ENCODE measurements at regions not wholly inside any gene's neighbourhood (a gene's known extent, or its start where the extent isn't known, plus 50 kb on each side); places are given as distances from the start of the nearest gene placed in this dataset.
A peak's percentile ranks its signal among the peaks of the same experiment; 100 is the strongest.

DNA sequence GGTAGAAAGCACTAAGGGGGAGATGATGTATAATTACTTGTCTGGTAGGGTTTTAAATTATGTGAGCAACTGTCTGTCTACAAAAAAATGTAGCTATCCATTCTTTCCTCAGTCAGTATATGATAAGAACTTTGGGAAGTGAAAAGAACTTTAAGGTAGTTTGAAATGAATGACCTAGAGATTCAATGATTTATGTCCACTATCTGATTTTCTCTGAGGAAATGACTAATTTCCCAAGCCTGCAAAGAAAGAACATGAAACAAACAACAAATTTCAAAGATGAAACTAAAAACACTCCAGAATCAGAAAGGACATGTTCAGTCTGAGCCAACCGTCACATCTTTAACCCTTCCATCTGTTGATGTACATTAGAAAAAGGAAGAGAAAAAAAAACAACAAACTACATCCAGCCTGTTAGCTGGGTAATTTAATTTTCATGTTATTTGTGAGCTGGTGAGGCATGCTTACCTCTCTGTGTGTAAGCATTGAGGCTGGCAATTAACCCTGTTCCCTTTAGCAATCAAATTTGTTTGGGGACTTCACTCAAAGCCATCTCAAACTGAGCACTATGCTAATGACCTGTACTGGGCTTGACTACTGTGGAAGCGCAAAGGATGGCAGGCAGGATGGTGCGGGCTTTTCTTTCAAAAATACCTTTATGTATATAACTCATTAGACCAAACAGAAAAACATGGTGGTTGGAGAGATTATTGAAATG is 220.1 kb downstream of the TUSC7 start:
- DNase-seq, result no peak

DNA sequence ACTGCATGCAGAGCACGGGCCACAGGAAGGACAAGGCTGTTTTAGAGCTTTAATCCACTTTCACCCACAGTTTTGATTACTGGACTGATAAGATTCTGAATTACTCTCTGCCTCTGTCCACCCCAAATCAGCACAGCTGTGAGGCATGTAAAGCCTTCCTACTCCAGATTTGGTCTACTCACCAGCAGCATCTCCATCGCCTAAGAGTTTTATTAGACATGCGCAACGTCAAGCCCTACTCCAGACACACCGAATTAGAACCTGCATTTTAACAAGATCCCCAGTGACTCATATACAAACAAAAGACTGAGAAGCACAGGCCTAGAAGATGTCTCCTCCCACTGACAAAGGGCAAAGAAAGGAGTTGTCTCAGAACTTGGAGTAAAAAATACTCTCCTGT is 221.2 kb downstream of the TUSC7 start:
- no peak for DNase-seq

DNA sequence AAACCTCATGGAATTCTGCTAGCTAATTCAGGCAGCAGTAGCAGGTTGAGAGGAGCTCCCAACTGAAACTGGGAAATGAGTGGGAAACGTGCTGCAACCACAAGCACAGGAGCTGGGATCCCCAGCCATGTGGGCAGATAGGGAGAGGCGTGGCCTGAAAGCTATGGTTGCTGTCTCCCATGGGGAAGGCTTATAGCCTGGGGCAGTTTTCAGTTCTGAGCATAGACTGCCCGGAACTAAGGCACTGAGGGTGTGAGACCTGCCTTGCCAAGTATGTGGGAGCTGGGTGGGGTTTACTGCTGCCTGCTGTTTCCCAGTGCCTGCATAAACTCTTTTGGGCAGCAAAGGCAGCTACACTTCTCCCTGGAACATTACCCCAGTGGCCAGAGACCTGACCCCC is 229.5 kb downstream of the TUSC7 start:
- no peak for DNase-seq

DNA sequence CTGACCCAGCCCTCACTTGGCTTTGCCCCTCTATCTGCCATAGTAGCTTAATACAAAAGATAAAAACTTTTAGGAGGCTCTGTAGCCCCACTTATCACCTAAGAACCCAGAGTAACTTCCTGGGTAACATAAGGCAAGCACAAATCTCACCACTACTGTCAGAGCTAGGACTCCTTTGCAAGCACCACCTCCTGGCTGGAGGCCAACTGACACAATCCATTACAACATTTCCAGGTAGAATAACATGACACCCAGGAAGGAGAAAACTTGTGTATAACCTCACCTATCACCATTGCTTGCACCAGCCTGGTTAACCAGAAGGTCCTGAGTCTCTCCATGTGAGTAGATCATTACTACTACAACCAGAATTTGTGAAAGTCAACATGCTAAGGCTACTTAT is 230.0 kb downstream of the TUSC7 start:
- no peak for DNase-seq

DNA sequence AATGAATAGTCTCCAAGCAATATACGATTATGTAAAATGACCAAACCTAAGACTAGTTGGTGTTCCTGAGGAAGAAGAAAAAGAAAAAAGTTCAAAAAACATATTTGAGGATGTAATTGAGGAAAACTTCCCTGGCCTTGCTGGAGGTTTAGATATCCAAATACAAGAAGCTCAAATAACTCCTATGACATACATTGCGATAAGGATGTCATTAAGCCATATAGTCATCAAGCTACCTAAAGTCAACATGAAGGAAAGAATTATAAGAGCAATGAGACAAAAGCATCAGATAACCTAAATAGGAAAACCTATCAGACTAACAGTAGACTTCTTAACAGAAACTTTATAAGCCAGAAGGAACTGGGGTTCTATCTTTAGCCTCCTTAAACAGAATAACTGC is 231.1 kb downstream of the TUSC7 start:
- DNase-seq, result no peak

DNA sequence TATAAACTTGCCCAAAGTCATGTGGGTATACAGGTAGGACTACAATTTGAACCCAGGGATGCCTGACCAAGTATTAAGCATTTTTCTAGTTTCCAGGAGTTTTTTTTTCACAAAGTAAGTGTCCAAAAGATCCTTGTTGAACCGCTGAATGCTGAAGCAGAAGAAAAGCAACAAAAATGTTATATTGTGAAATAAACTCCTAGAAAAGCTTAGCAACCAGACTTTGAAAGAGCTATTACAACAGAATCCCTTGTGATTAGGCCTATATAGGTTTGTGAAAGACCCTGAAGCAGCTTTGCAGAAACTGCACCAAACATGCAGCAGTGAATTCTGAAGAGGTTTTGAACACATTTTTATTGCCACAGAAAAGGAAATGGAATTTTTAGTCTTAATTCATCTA is 236.8 kb downstream of the TUSC7 start:
- no peak for DNase-seq

DNA sequence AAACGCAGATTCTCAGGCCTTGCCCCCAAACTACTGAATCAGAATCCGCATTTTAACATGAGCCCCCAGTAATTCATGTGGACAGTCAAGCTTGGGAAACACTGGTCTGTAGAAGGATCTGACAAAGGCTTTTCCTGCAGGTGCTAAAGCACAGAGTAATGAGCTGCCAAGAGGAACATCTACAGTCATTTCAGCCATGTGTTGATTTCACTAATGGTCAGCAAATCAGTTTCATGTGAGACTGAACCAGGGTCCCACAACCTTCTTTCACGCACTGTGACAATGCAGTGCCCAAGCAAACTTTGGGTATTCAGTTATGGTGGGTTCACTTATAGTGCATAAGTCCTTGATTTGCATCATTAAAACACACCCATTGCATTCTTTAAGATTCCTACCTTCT is 237.6 kb downstream of the TUSC7 start:
- no peak for DNase-seq

DNA sequence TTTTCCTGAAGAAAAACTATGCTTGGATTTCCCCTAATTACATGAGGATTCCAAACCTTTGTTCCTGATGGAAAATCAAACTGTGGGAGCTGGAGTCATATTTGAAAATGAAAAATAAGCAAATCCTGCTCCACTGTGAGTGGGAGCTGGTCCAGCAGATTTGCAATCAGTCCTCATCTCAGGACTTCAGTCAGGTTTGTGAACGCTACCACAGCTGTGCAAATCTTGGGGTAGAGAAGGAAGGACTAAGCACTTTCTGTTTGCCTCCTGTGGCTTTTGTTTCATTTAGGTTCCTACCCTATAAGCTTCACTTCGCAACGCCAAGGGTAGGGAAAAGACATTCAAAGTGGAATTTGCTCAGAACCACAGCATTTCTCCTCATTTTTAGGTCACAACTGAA is 238.2 kb downstream of the TUSC7 start:
- DNase-seq, result no peak

DNA sequence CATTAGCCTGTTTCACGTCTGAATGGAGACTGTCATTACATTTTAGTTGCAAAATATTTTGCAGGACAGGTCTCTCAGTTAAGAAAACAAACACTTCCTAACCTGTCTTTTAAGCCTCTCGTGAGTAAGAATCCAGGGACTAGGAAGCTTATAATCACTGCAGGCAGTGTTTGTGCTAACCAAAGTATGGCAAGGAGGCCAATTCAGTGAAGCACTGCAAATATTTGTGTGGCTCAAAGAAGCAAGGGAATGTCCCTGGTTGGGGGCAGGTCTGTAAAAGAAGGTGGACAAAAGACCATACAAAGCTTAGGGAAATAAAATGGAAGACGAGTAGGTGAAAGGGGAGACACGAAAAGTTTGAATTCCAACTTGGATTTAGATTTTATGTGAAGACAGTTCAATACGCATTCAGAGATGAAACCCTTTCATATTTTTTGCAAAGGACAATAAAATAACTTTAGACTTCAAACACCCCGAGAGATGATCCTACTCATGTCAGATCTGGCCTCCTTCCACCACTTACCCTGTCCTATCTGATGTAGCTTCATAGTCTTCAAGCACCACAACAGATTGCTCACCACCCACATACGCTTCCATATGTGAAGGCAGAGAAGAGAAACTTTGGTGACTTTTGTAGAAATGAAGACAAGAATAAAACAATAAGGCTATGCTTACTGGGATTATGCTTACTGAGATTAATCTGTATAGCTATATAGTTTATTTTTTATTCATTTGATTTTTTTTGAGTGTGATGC is 240.9 kb downstream of the TUSC7 start:
- peak; percentile 19 for DNase-seq

DNA sequence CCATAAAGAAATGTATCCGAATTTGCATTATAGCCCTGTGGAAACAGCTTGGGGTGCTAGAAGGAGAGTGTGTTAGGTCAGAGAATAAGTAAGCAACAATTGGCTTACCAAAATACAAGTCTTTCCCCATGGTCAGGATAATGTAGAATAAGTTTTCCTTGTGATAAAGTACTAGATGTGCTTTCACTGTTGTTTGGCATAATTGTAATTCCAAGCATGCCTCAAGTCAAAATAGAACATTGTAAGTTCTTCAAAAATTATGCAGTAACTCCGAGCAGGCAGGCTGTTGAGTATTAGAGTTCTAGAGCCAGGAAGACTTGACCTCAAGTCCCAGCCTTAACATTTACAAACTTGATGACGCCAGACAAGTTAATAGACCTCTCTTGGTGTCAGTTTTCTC is 242.0 kb downstream of the TUSC7 start:
- DNase-seq, result no peak

DNA sequence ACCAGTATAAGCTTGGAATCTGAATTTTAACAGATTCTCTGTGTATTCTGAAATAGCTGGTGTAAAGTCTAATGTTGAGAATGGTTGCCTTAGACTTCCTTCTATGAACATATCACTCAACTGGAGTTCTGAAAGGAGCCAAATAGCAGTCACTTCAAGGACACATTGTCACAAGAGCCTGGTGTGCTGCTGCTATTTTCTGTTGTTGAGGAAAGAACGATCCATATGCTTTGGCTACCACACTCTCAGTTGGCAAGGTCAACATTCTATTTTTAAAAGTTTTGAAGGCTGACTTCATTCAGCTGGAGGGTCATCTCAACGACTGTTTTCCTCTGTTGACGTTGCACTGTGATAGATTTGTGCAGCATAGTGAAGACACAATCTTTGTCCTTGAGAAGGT is 248.7 kb downstream of the TUSC7 start:
- no peak for DNase-seq

DNA sequence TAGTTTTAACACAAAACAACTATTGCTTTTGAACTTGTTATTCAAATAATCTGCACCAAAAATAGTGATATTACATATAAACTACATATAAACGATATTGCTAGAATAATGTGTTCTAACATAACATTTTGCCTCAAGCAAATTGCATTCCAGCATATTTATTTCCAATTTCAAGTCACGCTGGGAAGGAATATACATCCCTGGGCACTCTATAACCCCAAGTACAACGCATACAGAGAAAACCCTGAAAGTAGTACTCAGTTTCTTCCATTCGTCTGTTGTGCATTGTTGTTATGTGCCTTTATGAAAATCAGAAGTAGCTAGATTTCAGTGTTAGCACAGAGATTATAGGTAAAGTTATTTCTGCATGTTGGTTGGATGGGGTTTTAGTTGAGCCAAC is 251.5 kb downstream of the TUSC7 start:
- no peak for DNase-seq

DNA sequence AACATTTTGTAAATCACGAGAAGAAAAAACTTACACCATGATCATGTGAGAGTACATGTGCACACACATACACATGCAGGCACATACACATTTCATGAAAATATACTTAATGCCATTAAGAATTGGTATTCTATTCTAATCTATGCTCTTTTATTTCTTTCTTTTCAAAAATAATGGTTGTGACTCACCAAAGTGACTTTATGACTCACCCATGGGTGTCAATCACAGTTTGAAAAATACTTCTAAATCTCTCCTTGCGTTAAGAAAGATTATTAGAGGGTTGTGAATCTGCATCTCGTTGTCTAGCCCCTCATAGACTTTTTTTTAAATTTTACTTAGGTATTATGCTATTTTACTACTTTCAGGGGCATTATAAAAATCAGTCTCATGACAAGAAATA is 254.2 kb downstream of the TUSC7 start:
- no peak for DNase-seq

DNA sequence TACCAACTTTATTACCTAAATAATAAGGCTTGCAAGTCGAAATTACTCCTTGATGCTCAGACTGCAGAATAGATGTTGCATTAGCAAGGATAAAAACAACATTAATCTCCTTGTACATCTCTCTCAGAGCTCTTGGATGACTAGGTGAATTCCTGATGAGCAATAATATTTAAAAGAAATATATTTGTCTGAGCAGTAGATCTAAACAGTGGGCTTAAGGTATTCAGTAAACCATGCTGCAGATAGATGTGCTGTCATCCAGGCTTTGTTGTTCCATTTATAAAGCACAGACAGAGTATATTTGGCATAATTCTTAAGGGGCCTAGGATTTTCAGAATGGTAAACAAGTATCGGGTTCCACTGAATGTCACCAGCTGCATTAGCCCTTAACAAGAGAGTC is 257.1 kb downstream of the TUSC7 start:
- DNase-seq, result no peak

DNA sequence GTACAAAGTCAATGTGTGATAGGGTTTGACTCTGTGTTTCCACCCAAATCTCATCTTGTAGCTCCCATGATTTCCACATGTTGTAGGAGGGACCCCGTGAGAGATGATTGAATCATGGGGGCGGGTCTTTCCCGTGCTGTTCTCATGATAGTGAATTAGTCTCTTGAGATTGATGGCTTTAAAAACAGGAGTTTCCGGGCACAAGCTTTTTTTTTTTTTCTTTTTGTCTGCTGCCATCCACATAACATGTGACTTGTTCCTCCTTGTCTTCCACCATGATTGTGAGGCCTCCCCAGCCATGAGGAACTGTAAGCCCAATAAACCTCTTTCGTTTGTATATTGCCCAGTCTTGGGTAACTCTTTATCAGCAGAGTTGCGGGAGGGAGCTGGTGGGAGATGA is 259.6 kb downstream of the TUSC7 start:
- DNase-seq, result no peak

DNA sequence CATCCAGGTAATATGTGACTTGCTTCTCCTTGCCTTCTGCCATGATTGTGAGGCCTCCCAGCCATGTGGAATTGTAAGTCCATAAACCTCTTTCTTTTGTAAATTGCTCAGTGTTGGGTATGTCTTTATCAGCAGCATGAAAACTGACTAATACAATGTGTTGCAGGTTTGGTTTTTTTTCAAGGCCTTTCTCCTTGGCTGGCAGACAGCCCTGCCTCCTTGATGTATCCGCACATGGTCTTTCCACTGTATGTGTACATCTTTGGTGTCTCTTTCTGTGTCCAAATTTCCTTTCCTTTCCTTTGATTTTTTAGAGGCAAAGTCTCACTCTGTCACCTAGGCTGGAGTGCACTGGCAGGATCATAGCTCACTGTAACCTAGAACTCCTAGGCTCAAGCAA is 260.1 kb downstream of the TUSC7 start:
- no peak for DNase-seq

DNA sequence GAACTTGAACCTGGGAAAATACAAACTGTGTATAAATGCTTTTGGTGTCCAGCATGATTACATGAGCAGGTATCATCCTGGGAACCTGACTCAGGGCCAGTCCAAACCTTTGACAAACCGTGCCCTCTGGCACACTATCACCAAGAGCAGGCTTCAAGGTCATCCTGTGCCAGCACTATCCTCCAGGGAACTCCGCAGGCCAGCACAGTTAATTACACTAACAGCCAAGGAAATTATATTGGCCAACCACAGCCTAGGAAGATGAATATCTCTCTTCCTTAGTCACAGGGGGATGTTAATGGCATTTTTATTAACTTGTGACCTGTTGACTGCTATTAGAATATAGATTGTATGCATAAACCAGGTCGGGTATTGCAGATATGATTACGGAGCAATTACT is 262.0 kb downstream of the TUSC7 start:
- DNase-seq, result no peak

DNA sequence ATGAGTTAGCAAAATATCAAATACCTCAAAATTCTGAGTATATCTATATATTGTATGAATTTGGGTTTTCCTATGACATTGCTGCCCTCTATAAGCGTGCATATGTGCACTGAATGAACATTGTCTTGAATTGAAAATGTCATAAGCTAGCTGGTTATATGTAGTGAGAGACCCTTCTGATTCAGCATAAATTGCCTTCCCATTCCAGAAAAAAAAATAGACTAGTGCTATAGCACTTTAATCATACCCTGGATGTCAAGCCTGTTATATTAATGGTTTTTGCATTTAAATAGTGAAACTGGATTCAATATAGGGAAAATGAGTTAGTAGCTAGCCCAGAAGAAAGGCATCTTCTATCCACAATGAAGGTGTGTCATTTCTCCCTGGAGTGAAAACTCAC is 265.1 kb downstream of the TUSC7 start:
- DNase-seq, result no peak

DNA sequence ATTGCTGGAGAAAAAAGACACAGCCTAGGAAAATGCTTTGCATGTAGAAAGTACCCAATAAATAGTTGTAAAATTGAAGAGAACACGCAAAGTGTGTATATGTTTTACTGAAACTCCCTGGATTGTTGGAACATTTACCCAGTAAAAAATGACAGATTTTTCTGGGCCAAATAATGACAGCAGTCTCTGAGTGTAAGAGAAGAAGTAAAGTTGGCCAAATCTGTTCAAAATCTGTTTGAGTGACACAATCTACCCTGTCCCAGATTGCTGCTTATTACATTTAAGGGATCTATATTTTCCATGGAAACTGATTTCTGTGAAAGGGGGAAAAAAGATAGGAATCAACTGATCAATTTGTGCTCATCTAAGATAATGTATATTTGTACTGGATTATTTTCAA is 267.9 kb downstream of the TUSC7 start:
- no peak for DNase-seq

DNA sequence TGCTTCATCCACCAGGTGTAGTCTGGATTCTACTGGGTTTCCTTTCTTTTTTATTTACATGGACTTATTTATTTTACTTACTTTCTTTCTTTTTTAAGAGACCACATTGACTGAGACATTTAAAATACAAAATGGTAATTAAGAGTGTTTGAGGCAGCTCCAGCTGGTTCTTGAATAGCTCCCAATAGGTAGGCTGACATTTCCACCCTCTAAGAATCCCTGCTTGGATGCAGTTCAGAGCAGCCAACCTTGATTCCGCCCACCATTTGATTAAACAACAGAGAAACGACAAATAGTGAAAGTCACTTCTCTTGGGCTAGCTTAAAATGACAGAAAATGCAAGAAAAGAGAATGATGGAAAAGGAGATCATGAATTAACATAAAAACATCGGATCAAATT is 270.5 kb downstream of the TUSC7 start:
- DNase-seq, result no peak

DNA sequence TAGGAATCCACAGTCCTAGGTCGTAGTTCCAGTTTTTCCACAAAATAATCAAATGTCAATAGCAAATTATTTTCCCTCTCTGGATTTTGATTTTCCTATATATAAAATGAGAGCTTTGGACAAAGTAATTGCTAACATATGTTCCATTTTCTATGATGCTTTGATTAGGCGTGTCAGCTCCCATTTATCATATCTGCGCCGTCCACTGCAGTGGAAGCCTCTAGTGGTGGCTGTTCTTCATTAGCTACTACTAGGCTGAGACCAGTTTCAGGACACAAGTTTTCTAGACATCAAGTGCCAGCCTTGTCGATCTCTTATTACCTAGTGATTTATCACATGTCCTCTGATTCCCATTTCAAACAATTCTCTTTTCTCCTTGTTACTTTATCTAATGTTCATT is 271.5 kb downstream of the TUSC7 start:
- DNase-seq, result no peak

DNA sequence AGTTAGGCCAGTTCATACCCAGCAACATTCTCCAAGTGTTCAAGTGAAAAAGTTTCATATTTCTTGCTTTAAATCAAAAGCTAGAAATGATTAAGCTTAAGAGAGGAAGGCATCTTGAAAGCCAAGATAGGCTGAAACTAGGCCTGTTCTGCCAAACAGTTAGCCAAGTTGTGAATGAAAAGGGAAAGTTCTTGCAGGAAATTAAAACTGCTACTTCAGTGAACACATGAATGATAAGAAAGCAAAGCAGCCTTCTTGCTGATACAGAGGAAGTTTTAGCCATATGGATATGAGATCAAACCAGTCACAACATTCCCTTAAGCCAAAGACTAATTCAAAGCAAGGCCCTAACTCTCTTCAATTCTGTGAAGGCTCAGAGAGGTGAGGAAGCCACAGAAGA is 274.7 kb downstream of the TUSC7 start:
- no peak for DNase-seq

DNA sequence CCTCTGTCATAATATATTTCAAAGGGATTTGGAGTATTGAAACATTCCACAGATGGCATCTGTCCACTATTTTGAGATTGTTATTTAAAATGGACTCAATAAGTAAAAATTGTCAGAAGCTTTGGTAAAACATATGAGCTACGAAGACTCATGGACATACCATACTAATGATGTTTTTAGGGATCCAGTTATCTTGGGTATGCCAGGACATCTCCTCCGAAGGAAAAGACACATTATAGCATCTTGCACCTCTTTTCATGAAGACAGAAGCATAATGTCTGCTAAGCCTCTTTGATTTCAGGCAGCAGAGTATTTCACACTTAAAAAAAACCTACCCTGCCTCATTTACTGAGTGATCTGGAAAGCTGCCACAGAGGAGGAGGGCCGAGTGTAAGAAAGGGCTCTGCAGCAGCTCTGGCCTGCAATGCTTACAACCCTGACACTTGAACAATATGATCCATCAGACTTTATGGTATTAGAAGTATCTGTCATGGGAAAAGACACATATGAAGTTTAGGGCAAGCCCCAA is 284.8 kb downstream of the TUSC7 start:
- DNase-seq, result no peak

DNA sequence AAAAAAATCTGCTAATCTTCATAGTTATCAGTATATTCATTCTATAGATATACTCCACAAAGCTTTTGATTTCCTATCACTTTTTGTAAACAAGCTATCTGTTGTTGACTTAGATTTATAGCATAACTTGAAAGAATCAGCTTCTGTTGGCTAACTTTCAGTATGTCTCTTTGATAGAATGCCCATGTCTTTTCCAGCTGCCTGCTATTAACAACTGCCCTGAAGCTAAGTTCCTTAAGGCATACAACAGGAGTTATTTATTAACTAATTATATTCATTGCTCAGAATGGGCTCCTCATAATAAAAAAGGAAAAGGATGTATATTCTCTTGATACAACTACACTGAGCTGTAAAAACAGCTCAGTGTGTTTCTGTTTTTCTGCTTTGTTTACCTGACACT is 293.9 kb downstream of the TUSC7 start:
- no peak for DNase-seq

Data from occipital lobe (tissue), 1 donor.